Ascending aorta (tissue), 2 donors: ENCODE measurements at regions not wholly inside any gene's neighbourhood (a gene's known extent, or its start where the extent isn't known, plus 50 kb on each side); places are given as distances from the start of the nearest gene placed in this dataset.

Experiments used
- DNase-seq, 2 donors: peaks; one replicate each; pipeline ENCODE4 v3.0.0-alpha.2; 2019; ENCODE audit warnings: low spot score in 2 of 2
- H3K27ac ChIP-seq, 2 donors: fragments of 200-600 bp; sonication (generic); one replicate each; pipeline ENCODE4 v1.5.1; 2016 to 2017; ENCODE audit warnings: mild to moderate bottlenecking in 1 of 2
- H3K27me3 ChIP-seq: fragments of 200-600 bp; sonication (generic); one replicate; pipeline ENCODE4 v1.5.1; 2017
- H3K36me3 ChIP-seq, 2 donors: fragments of 200-600 bp; sonication (generic); one replicate each; pipeline ENCODE4 v1.5.1; 2016
- H3K4me1 ChIP-seq, 2 donors: fragments of 200-600 bp; sonication (generic); one replicate each; pipeline ENCODE4 v1.5.1; 2016 to 2017; ENCODE audit warnings: mild to moderate bottlenecking in 1 of 2
- H3K4me3 ChIP-seq, 2 donors: fragments of 200-600 bp; sonication (generic); one replicate each; pipeline ENCODE4 v1.5.1; 2016 to 2017; ENCODE audit warnings: mild to moderate bottlenecking in 1 of 2
- H3K9me3 ChIP-seq, 2 donors: fragments of 200-600 bp; sonication (generic); one replicate each; pipeline ENCODE4 v1.5.1; 2016
- CTCF ChIP-seq, 3 experiments: fragments of 200-600 bp in 2 of 3; fragments of 450-650 bp in 1 of 3; sonication (generic) in 2 of 3; IDR thresholded peaks; one replicate each; pipeline ENCODE4 v1.5.1; 2016 to 2019; ENCODE audit warnings: antibody characterized with exemption in 3 of 3, mild to moderate bottlenecking in 1 of 3, moderate library complexity in 1 of 3
- intact Hi-C: fragments of 100-400 bp; cut with DNase I; formaldehyde crosslinking; loops from one replicate; pipeline ENCODE4 v1.15.1; 2023

GRCh38 chr16:73154063-73154870, 106.3 kb upstream of the ZFHX3 start:
- H3K36me3 ChIP-seq: no peaks in the 10 kb centered on the region
- no peaks in the 10 kb centered on the region for H3K9me3 ChIP-seq
- DNase-seq: peak; percentile 42 to 72
- intact Hi-C loops: no loop called here
- no peak overlapping the region for H3K27ac ChIP-seq
- H3K4me3 ChIP-seq: no peak overlapping the region
- H3K27me3 ChIP-seq: no peaks in the 10 kb centered on the region
- no peaks in the 10 kb centered on the region for H3K4me1 ChIP-seq
- TF ChIP-seq CTCF (IDR thresholded peaks at IDR 0.05): no peak

- TF ChIP-seq CTCF (IDR thresholded peaks at IDR 0.05): no peak
- H3K4me1 ChIP-seq: no peaks in the 10 kb centered on the region
- intact Hi-C loops: no loop called here
- DNase-seq: no peak
- H3K4me3 ChIP-seq: no peak overlapping the region
- H3K36me3 ChIP-seq: no peaks in the 10 kb centered on the region
- no peak overlapping the region for H3K27ac ChIP-seq
- no peaks in the 10 kb centered on the region for H3K27me3 ChIP-seq
- H3K9me3 ChIP-seq: no peaks in the 10 kb centered on the region
Measured at GRCh38 chr16:73152386-73153125, 104.6 kb upstream of the ZFHX3 start.

GRCh38 chr16:73151941-73152340, 104.0 kb upstream of the ZFHX3 start:
- no peak for DNase-seq
- no peaks in the 10 kb centered on the region for H3K9me3 ChIP-seq
- intact Hi-C loops: no loop called here
- H3K27me3 ChIP-seq: no peaks in the 10 kb centered on the region
- H3K36me3 ChIP-seq: no peaks in the 10 kb centered on the region
- no peak overlapping the region for H3K4me3 ChIP-seq
- TF ChIP-seq CTCF (IDR thresholded peaks at IDR 0.05): no peak
- no peak overlapping the region for H3K27ac ChIP-seq
- H3K4me1 ChIP-seq: no peaks in the 10 kb centered on the region

GRCh38 chr16:73151225-73151624, 103.3 kb upstream of the ZFHX3 start:
- Histone ChIP-seq H3K36me3 (no peaks in the 10 kb centered on the region), H3K9me3 (no peaks in the 10 kb centered on the region), H3K27ac (peak overlapping the region in 1 of 2 donors; percentile 19), H3K4me3 (no peak overlapping the region), H3K27me3 (no peaks in the 10 kb centered on the region), H3K4me1 (no peaks in the 10 kb centered on the region)
- intact Hi-C loops: no loop called here
- DNase-seq: no peak
- TF ChIP-seq CTCF (IDR thresholded peaks at IDR 0.05): no peak

GRCh38 chr16:73150786-73151185, 102.9 kb upstream of the ZFHX3 start:
- no peaks in the 10 kb centered on the region for H3K9me3 ChIP-seq
- H3K27me3 ChIP-seq: no peaks in the 10 kb centered on the region
- TF ChIP-seq CTCF (IDR thresholded peaks at IDR 0.05): no peak
- intact Hi-C loops: no loop called here
- no peaks in the 10 kb centered on the region for H3K4me1 ChIP-seq
- H3K27ac ChIP-seq: peak overlapping the region in 1 of 2 donors; percentile 19
- H3K36me3 ChIP-seq: no peaks in the 10 kb centered on the region
- no peak overlapping the region for H3K4me3 ChIP-seq
- DNase-seq: no peak
